ENCODE measurements at regions not wholly inside any gene's neighbourhood (a gene's known extent, or its start where the extent isn't known, plus 50 kb on each side); places are given as distances from the start of the nearest gene placed in this dataset.
A peak's percentile ranks its signal among the peaks of the same experiment; 100 is the strongest.
"Not testable (repeated sequence)": the region's sequence is repeated elsewhere in the genome, so short reads cannot be mapped to it uniquely, and the experiment has no call there.

GRCh38 chr10:80697926-80698325 lies 160.2 kb downstream of the SH2D4B start:
- no peak for DNase-seq

- peak; percentile 56 for DNase-seq
These were observed 161.9 kb downstream of the SH2D4B start for GRCh38 chr10:80699602-80700039.

GRCh38 chr10:80700252-80700651 lies 162.6 kb downstream of the SH2D4B start:
- DNase-seq = no peak

- DNase-seq = no peak
These were observed 163.2 kb downstream of the SH2D4B start for GRCh38 chr10:80700760-80701444.

GRCh38 chr10:80701706-80702105 lies 164.0 kb downstream of the SH2D4B start:
- no peak for DNase-seq

- no peak for DNase-seq
These were observed 164.4 kb downstream of the SH2D4B start for GRCh38 chr10:80702143-80702542.

GRCh38 chr10:80705899-80706298 lies 168.2 kb downstream of the SH2D4B start:
- DNase-seq = no peak

- DNase-seq = no peak
These were observed 170.5 kb downstream of the SH2D4B start for GRCh38 chr10:80708185-80708584.

GRCh38 chr10:80708808-80709207 lies 171.1 kb downstream of the SH2D4B start:
- DNase-seq = no peak

GRCh38 chr10:80709866-80710265 lies 172.2 kb downstream of the SH2D4B start:
- DNase-seq = peak; percentile 2

GRCh38 chr10:80713398-80713928 lies 175.8 kb downstream of the SH2D4B start:
- no peak for DNase-seq

GRCh38 chr10:80714566-80714965 lies 176.9 kb downstream of the SH2D4B start:
- DNase-seq = no peak

- no peak for DNase-seq
These were observed 180.3 kb downstream of the SH2D4B start for GRCh38 chr10:80718024-80718423.

GRCh38 chr10:80719935-80720334 lies 182.2 kb downstream of the SH2D4B start:
- DNase-seq = no peak

- no peak for DNase-seq
These were observed 182.8 kb downstream of the SH2D4B start for GRCh38 chr10:80720549-80720948.

- not testable (repeated sequence) for DNase-seq
These were observed 190.7 kb downstream of the SH2D4B start for GRCh38 chr10:80728354-80728753.

GRCh38 chr10:80729896-80730295 lies 192.2 kb downstream of the SH2D4B start:
- DNase-seq = no peak

GRCh38 chr10:80730522-80730921 lies 192.8 kb downstream of the SH2D4B start:
- no peak for DNase-seq

- DNase-seq = no peak
These were observed 196.9 kb downstream of the SH2D4B start for GRCh38 chr10:80734589-80734988.

GRCh38 chr10:80737209-80737608 lies 199.5 kb downstream of the SH2D4B start:
- no peak for DNase-seq

GRCh38 chr10:80739328-80739727 lies 201.6 kb downstream of the SH2D4B start:
- no peak for DNase-seq

GRCh38 chr10:80739963-80740715 lies 202.4 kb downstream of the SH2D4B start:
- DNase-seq = no peak

- no peak for DNase-seq
These were observed 203.6 kb downstream of the SH2D4B start for GRCh38 chr10:80741278-80741677.

- DNase-seq = no peak
These were observed 212.6 kb downstream of the SH2D4B start for GRCh38 chr10:80750268-80750667.

All from fibroblast of skin of abdomen (primary cell).